Neuronal stem cell (in vitro differentiated cells): ENCODE measurements at regions not wholly inside any gene's neighbourhood (a gene's known extent, or its start where the extent isn't known, plus 50 kb on each side); places are given as distances from the start of the nearest gene placed in this dataset.

ENCODE experiments used
- DNase-seq: peaks from one replicate; pipeline ENCODE4 v3.0.0-alpha.2; 2013; ENCODE audit warnings: low spot score
- H2AFZ ChIP-seq: one replicate; pipeline ENCODE4 v1.6.1; 2013; ENCODE audit warnings: mild to moderate bottlenecking, low read length, inconsistent platforms
- H2AK5ac ChIP-seq: 2 replicates; pipeline ENCODE4 v1.6.1; 2013; ENCODE audit warnings: low read depth, mild to moderate bottlenecking, inconsistent platforms, low read length, moderate library complexity, mixed read lengths
- H2BK120ac ChIP-seq: 2 replicates; pipeline ENCODE4 v1.6.1; 2013; ENCODE audit warnings: low read depth, mild to moderate bottlenecking, inconsistent platforms, low read length, moderate library complexity, mixed read lengths
- H2BK12ac ChIP-seq: one replicate; pipeline ENCODE4 v1.6.1; 2013; ENCODE audit warnings: low read length, inconsistent platforms
- H2BK15ac ChIP-seq: 2 replicates; pipeline ENCODE4 v1.6.1; 2013; ENCODE audit warnings: mild to moderate bottlenecking, low read length, inconsistent platforms, mixed read lengths
- H2BK5ac ChIP-seq: one replicate; pipeline ENCODE4 v1.6.1; 2013; ENCODE audit warnings: inconsistent platforms, mild to moderate bottlenecking, low read length, moderate library complexity
- H3K14ac ChIP-seq: one replicate; pipeline ENCODE4 v1.6.1; 2013; ENCODE audit warnings: low read length, inconsistent platforms
- H3K18ac ChIP-seq: 2 replicates; pipeline ENCODE4 v1.6.1; 2013; ENCODE audit warnings: low read length, inconsistent platforms
- H3K23ac ChIP-seq: 2 replicates; pipeline ENCODE4 v1.6.1; 2013; ENCODE audit warnings: low read depth, mild to moderate bottlenecking, mixed read lengths, low read length, inconsistent platforms; ENCODE audit not compliant: poor library complexity
- H3K27ac ChIP-seq: replicated peaks from 3 replicates; pipeline ENCODE4 v1.5.1; 2013; ENCODE audit warnings: low read length, inconsistent platforms
- H3K27me3 ChIP-seq, 3 experiments: 2 replicates each; pipeline ENCODE4 v1.6.1; 2013; ENCODE audit warnings: low read length in 3 of 3, mild to moderate bottlenecking in 2 of 3, inconsistent platforms in 1 of 3, low read depth in 1 of 3, mixed read lengths in 1 of 3, moderate library complexity in 1 of 3; ENCODE audit not compliant: control insufficient read depth in 3 of 3, insufficient read depth in 3 of 3
- H3K36me3 ChIP-seq, 2 donors: replicated peaks in 1 of 2; 2 replicates each; pipeline ENCODE4 v1.6.1; 2013; ENCODE audit warnings: low read length in 2 of 2; ENCODE audit not compliant: control insufficient read depth in 2 of 2, insufficient read depth in 2 of 2
- H3K4ac ChIP-seq: 2 replicates; pipeline ENCODE4 v1.6.1; 2013; ENCODE audit warnings: inconsistent platforms, mild to moderate bottlenecking, low read length, moderate library complexity
- H3K4me1 ChIP-seq, 2 donors: 1 replicate in 1 of 2; 2 replicates in 1 of 2; pipeline ENCODE4 v1.6.1; 2013; ENCODE audit warnings: low read length in 2 of 2, low read depth in 1 of 2; ENCODE audit not compliant: control insufficient read depth in 2 of 2, insufficient read depth in 1 of 2
- H3K4me2 ChIP-seq: one replicate; pipeline ENCODE4 v1.6.1; 2013; ENCODE audit warnings: mild to moderate bottlenecking, low read length, inconsistent platforms; ENCODE audit not compliant: insufficient read depth, poor library complexity, severe bottlenecking
- H3K4me3 ChIP-seq, 2 donors: 2 replicates each; pipeline ENCODE4 v1.5.1; 2013; ENCODE audit warnings: low read length in 2 of 2, mild to moderate bottlenecking in 2 of 2, inconsistent platforms in 1 of 2, moderate library complexity in 1 of 2
- H3K79me1 ChIP-seq: one replicate; pipeline ENCODE4 v1.6.1; 2013; ENCODE audit warnings: low read depth, mild to moderate bottlenecking, inconsistent platforms, low read length, moderate library complexity
- H3K9ac ChIP-seq: one replicate; pipeline ENCODE4 v1.6.1; 2013; ENCODE audit warnings: mild to moderate bottlenecking, low read depth, low read length, inconsistent platforms; ENCODE audit not compliant: poor library complexity
- H3K9me3 ChIP-seq, 2 donors: replicated peaks in 1 of 2; 2 replicates each; pipeline versions ENCODE3 to v1.6.1; 2013; ENCODE audit warnings: low read length in 2 of 2, mild to moderate bottlenecking in 2 of 2, inconsistent platforms in 1 of 2, low read depth in 1 of 2, mixed read lengths in 1 of 2, moderate library complexity in 1 of 2; ENCODE audit not compliant: control insufficient read depth in 2 of 2, insufficient read depth in 1 of 2
- H4K8ac ChIP-seq: one replicate; pipeline ENCODE4 v1.6.1; 2013; ENCODE audit warnings: low read depth, mild to moderate bottlenecking, inconsistent platforms, low read length, moderate library complexity
- H4K91ac ChIP-seq: one replicate; pipeline ENCODE4 v1.6.1; 2013; ENCODE audit warnings: low read length, low read depth, mild to moderate bottlenecking, inconsistent platforms; ENCODE audit not compliant: poor library complexity
- WGBS, 2 donors: extraction: QIAGEN DNeasy Blood & Tissue Kit; methylation state at CpG; one replicate each; pipeline ENCODE4 v1.1.7; 2013; ENCODE audit warnings: missing lambda C conversion rate in 2 of 2, mixed read lengths in 1 of 2; ENCODE audit not compliant: insufficient read length in 2 of 2, insufficient replicate concordance in 1 of 2; ENCODE audit errors: extremely low coverage in 2 of 2; 5-methylcytosine and 5-hydroxymethylcytosine counted together

GRCh38 chr5:128629157-128629556, 91.1 kb upstream of the FBN2 start:
- H4K8ac ChIP-seq, result no peak overlapping the region
- no peak overlapping the region for H3K4ac ChIP-seq
- no CpG with 5 or more reads among the region's 3 CpGs for WGBS, 2 donors

GRCh38 chr5:128630121-128630520, 92.1 kb upstream of the FBN2 start:
- H4K8ac ChIP-seq, result no peak overlapping the region

More at GRCh38 chr5:128629157-128629556, 91.1 kb upstream of the FBN2 start:
- Histone ChIP-seq H3K14ac (no peak overlapping the region), H3K36me3 (no peaks in the 10 kb centered on the region), H3K9me3 (no peaks in the 10 kb centered on the region), H3K18ac (no peak overlapping the region), H4K91ac (no peak overlapping the region), H2BK5ac (no peak overlapping the region), H2BK120ac (no peak overlapping the region), H2BK15ac (no peak overlapping the region), H3K4me3 (no peak overlapping the region), H2BK12ac (no peak overlapping the region), H3K27ac (no peak overlapping the region), H3K9ac (no peak overlapping the region), H3K23ac (no peak overlapping the region), H3K4me2 (no peak overlapping the region), H3K79me1 (no peaks in the 10 kb centered on the region), H2AK5ac (no peak overlapping the region), H3K4me1 (no peaks in the 10 kb centered on the region), H3K27me3 (no peaks in the 10 kb centered on the region), H2AFZ (no peak overlapping the region)
- DNase-seq, result no peak

DNA sequence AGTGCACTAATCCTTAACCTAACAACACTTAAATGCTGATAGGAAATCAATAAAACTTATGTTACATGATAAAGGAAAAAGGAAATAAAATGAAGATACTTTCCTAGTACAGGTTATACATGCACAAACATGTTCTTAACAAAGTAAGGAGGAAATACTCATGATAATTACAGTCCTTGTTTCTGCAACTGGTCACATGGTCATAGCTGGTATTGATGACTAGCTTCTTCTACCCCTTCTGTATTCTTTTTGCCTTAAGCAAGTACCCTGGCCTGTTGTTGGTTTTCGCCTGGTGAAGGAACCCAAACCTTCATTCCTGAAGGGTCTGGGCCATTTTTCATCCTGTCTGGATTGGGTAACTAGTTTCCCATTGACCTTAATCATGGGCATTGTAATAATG, 93.7 kb upstream of the FBN2 start:
- H3K4me3 ChIP-seq, result no peak overlapping the region
- H3K9me3 ChIP-seq, result no peaks in the 10 kb centered on the region
- no peaks in the 10 kb centered on the region for H3K4me1 ChIP-seq
- no peaks in the 10 kb centered on the region for H3K36me3 ChIP-seq
- no peaks in the 10 kb centered on the region for H3K27me3 ChIP-seq
- H3K14ac ChIP-seq, result no peak overlapping the region
- no peak overlapping the region for H2BK12ac ChIP-seq
- H3K4me2 ChIP-seq, result no peak overlapping the region
- H3K23ac ChIP-seq, result no peak overlapping the region
- H2AFZ ChIP-seq, result no peak overlapping the region
- no peak overlapping the region for H3K9ac ChIP-seq
- H3K27ac ChIP-seq, result no peak overlapping the region
- no peak overlapping the region for H2BK120ac ChIP-seq
- no peak overlapping the region for H2AK5ac ChIP-seq
- no CpG with 5 or more reads among the region's 1 CpG for WGBS, 2 donors
- no peak overlapping the region for H2BK15ac ChIP-seq
- no peak overlapping the region for H4K91ac ChIP-seq
- H4K8ac ChIP-seq, result no peak overlapping the region
- H3K18ac ChIP-seq, result no peak overlapping the region
- no peak overlapping the region for H3K4ac ChIP-seq
- H3K79me1 ChIP-seq, result no peaks in the 10 kb centered on the region
- no peak overlapping the region for H2BK5ac ChIP-seq
- DNase-seq, result no peak

More at GRCh38 chr5:128630121-128630520, 92.1 kb upstream of the FBN2 start:
- Histone ChIP-seq H3K14ac (no peak overlapping the region), H2BK120ac (no peak overlapping the region), H3K4ac (no peak overlapping the region), H2AK5ac (no peak overlapping the region), H3K4me3 (no peak overlapping the region), H4K91ac (no peak overlapping the region), H3K36me3 (no peaks in the 10 kb centered on the region), H3K27ac (no peak overlapping the region), H3K9me3 (no peaks in the 10 kb centered on the region), H3K9ac (no peak overlapping the region), H2BK5ac (no peak overlapping the region), H3K79me1 (no peaks in the 10 kb centered on the region), H2BK12ac (no peak overlapping the region), H3K23ac (no peak overlapping the region), H2BK15ac (no peak overlapping the region), H3K18ac (no peak overlapping the region), H3K4me1 (no peaks in the 10 kb centered on the region), H2AFZ (no peak overlapping the region), H3K27me3 (no peaks in the 10 kb centered on the region), H3K4me2 (no peak overlapping the region)
- no peak for DNase-seq
- no CpG with 5 or more reads among the region's 1 CpG for WGBS, 2 donors

DNA sequence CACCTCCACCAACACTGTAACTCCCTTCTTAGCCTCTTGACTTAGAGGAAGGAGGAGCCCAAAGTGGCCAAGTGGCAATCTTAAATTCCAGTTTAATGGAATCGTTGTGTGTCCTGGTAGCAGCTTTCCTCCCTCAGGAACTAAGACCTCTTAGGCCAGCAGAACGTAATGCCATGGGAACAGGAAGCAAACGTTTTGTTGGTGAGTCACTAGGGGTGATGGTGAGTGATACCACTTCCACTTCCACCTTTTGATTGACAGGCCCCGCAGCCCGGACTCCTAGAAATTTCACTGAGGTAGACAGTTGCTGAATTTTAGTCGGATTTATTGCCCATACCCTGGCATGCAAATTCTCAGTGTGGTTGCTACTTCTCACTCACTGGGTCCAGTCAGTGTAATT, 94.2 kb upstream of the FBN2 start:
- no peaks in the 10 kb centered on the region for H3K79me1 ChIP-seq
- no peak overlapping the region for H3K4me3 ChIP-seq
- no peaks in the 10 kb centered on the region for H3K9me3 ChIP-seq
- WGBS, 2 donors, result no CpG with 5 or more reads among the region's 6 CpGs
- H3K18ac ChIP-seq, result peak overlapping the region; percentile 21
- no peak overlapping the region for H2AK5ac ChIP-seq
- H2BK12ac ChIP-seq, result no peak overlapping the region
- no peak overlapping the region for H3K27ac ChIP-seq
- H3K4ac ChIP-seq, result no peak overlapping the region
- H2BK120ac ChIP-seq, result no peak overlapping the region
- no peak overlapping the region for H3K9ac ChIP-seq
- H4K8ac ChIP-seq, result no peak overlapping the region
- no peak overlapping the region for H3K4me2 ChIP-seq
- H3K4me1 ChIP-seq, result no peaks in the 10 kb centered on the region
- H3K36me3 ChIP-seq, result no peaks in the 10 kb centered on the region
- no peak overlapping the region for H2BK15ac ChIP-seq
- no peak overlapping the region for H4K91ac ChIP-seq
- no peaks in the 10 kb centered on the region for H3K27me3 ChIP-seq
- no peak overlapping the region for H2AFZ ChIP-seq
- no peak overlapping the region for H3K23ac ChIP-seq
- H3K14ac ChIP-seq, result no peak overlapping the region
- no peak for DNase-seq
- H2BK5ac ChIP-seq, result no peak overlapping the region
